ENCODE measurements at regions not wholly inside any gene's neighbourhood (a gene's known extent, or its start where the extent isn't known, plus 50 kb on each side); places are given as distances from the start of the nearest gene placed in this dataset.

- DNase-seq: no peak
- Histone ChIP-seq H3K27ac (replicated peaks) (no peak overlapping the region), H3K4me1 (no peaks in the 10 kb centered on the region), H3K27me3 (ENCODE audit: low read depth) (peaks cover 39% of the 10 kb centered on the region), H3K4me3 (no peak overlapping the region), H3K36me3 (no peaks in the 10 kb centered on the region), H3K9me3 (replicated peaks) (peaks cover 6% of the 10 kb centered on the region)
- no peak for TF ChIP-seq CTCF (IDR thresholded peaks at IDR 0.05; ENCODE audit: borderline replicate concordance)
- intact Hi-C loops (cut with micrococcal nuclease): no loop called here
These were observed 136.4 kb downstream of the LINC00237 start for GRCh38 chr20:20969701-20970280.

GRCh38 chr20:20967564-20968184 lies 138.5 kb downstream of the LINC00237 start:
- no peak overlapping the region for H3K4me3 ChIP-seq
- no peaks in the 10 kb centered on the region for H3K36me3 ChIP-seq
- no peak overlapping the region for H3K27ac ChIP-seq (replicated peaks)
- intact Hi-C loops (cut with micrococcal nuclease): no loop called here
- H3K4me1 ChIP-seq: no peaks in the 10 kb centered on the region
- peaks cover 47% of the 10 kb centered on the region for H3K27me3 ChIP-seq (ENCODE audit: low read depth)
- H3K9me3 ChIP-seq (replicated peaks): no peaks in the 10 kb centered on the region
- DNase-seq: no peak
- no peak for TF ChIP-seq CTCF (IDR thresholded peaks at IDR 0.05; ENCODE audit: borderline replicate concordance)

- no peak overlapping the region for H3K4me3 ChIP-seq
- H3K36me3 ChIP-seq: no peaks in the 10 kb centered on the region
- DNase-seq: no peak
- no peaks in the 10 kb centered on the region for H3K9me3 ChIP-seq (replicated peaks)
- intact Hi-C loops (cut with micrococcal nuclease): no loop called here
- H3K27me3 ChIP-seq (ENCODE audit: low read depth): peaks cover 57% of the 10 kb centered on the region
- H3K4me1 ChIP-seq: no peaks in the 10 kb centered on the region
- no peak for TF ChIP-seq CTCF (IDR thresholded peaks at IDR 0.05; ENCODE audit: borderline replicate concordance)
- no peak overlapping the region for H3K27ac ChIP-seq (replicated peaks)
These were observed 140.0 kb downstream of the LINC00237 start for GRCh38 chr20:20966171-20966570.

GRCh38 chr20:20959031-20959755 lies 147.0 kb downstream of the LINC00237 start:
- no peak for DNase-seq
- Histone ChIP-seq H3K36me3 (no peaks in the 10 kb centered on the region), H3K9me3 (replicated peaks) (no peaks in the 10 kb centered on the region), H3K4me1 (no peaks in the 10 kb centered on the region), H3K27ac (replicated peaks) (no peak overlapping the region), H3K27me3 (ENCODE audit: low read depth) (peaks cover 44% of the 10 kb centered on the region), H3K4me3 (no peak overlapping the region)
- intact Hi-C loops (cut with micrococcal nuclease): no loop called here
- TF ChIP-seq CTCF (IDR thresholded peaks at IDR 0.05; ENCODE audit: borderline replicate concordance): no peak

- intact Hi-C loops (cut with micrococcal nuclease): no loop called here
- Histone ChIP-seq H3K27ac (replicated peaks) (no peak overlapping the region), H3K27me3 (ENCODE audit: low read depth) (peaks cover 57% of the 10 kb centered on the region), H3K4me3 (no peak overlapping the region), H3K4me1 (no peaks in the 10 kb centered on the region), H3K9me3 (replicated peaks) (no peaks in the 10 kb centered on the region), H3K36me3 (no peaks in the 10 kb centered on the region)
- DNase-seq: no peak
- TF ChIP-seq CTCF (IDR thresholded peaks at IDR 0.05; ENCODE audit: borderline replicate concordance): no peak
These were observed 149.6 kb downstream of the LINC00237 start for GRCh38 chr20:20956513-20956931.
